Prostate gland (tissue), 2 donors: ENCODE measurements at regions not wholly inside any gene's neighbourhood (a gene's known extent, or its start where the extent isn't known, plus 50 kb on each side); places are given as distances from the start of the nearest gene placed in this dataset.

Experiments
- POLR2A ChIP-seq: fragments of 450-650 bp; IDR thresholded peaks from one replicate; pipeline ENCODE4 v1.6.1; 2016; ENCODE audit warnings: antibody characterized with exemption, mild to moderate bottlenecking
- POLR2AphosphoS5 ChIP-seq: sonication (generic); formaldehyde crosslinking; IDR thresholded peaks from one replicate; pipeline ENCODE4 v1.6.1; 2017; ENCODE audit warnings: antibody characterized with exemption
- TF ChIP-seq, protein P1 (sequence below), 4 experiments: fragments of 200-600 bp in 2 of 4; fragments of 450-650 bp in 2 of 4; sonication (generic) in 2 of 4; IDR thresholded peaks; 1 replicate in 3 of 4; 2 replicates in 1 of 4; pipeline ENCODE4 v1.5.1; 2016 to 2019; ENCODE audit warnings: antibody characterized with exemption in 4 of 4, mild to moderate bottlenecking in 2 of 4, moderate library complexity in 2 of 4

DNA sequence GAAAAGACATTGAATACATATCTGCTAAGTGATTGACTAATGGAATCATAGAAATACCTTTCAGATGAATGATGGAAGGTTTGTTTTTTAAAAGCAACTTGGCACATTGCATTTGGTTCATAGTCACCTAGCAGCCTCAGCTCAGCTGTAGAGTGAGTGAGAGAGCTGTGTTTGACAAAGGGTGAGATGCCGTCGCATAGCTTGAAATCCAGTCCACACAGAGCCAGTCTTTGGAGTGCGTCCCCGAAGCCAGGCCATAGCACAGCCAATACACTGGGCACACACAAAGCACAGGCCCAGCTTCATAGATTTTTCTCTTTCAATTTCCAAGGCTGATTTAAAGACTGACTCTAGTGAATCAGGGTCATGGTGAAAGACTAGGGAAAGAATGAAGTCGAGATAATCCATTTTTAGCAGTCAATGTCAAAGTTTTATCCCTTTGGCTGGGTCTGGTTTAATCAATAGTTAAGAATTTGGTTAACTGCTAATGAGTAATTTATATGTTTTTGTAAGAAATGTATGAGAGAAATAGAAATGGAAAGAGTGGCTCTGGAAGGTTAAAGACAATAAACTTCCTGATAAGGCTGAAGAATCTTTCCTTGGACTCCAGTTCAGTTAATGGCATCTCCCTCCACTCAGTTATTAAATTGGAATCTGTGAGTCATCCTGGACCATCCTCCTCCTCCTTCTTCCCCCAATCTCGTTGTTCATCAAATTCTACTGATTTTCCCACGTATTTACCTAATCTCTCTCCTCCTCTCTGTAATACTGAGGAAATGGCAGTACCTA, 101.2 kb upstream of the IRF2BP2 start:
- TF ChIP-seq, protein P1, sequence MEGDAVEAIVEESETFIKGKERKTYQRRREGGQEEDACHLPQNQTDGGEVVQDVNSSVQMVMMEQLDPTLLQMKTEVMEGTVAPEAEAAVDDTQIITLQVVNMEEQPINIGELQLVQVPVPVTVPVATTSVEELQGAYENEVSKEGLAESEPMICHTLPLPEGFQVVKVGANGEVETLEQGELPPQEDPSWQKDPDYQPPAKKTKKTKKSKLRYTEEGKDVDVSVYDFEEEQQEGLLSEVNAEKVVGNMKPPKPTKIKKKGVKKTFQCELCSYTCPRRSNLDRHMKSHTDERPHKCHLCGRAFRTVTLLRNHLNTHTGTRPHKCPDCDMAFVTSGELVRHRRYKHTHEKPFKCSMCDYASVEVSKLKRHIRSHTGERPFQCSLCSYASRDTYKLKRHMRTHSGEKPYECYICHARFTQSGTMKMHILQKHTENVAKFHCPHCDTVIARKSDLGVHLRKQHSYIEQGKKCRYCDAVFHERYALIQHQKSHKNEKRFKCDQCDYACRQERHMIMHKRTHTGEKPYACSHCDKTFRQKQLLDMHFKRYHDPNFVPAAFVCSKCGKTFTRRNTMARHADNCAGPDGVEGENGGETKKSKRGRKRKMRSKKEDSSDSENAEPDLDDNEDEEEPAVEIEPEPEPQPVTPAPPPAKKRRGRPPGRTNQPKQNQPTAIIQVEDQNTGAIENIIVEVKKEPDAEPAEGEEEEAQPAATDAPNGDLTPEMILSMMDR (IDR thresholded peaks at IDR 0.05): no peak
- no peak for TF ChIP-seq POLR2AphosphoS5
- TF ChIP-seq POLR2A: no peak
